Bronchial epithelial cell (primary cell): ENCODE measurements at regions not wholly inside any gene's neighbourhood (a gene's known extent, or its start where the extent isn't known, plus 50 kb on each side); places are given as distances from the start of the nearest gene placed in this dataset.
"Not testable (repeated sequence)": the region's sequence is repeated elsewhere in the genome, so short reads cannot be mapped to it uniquely, and the experiment has no call there.

Experiments
- DNase-seq: peaks from one replicate; pipeline ENCODE4 v3.0.0-alpha.2; 2010; ENCODE audit warnings: low read depth
- FAIRE-seq: peaks from 2 replicates; lab custom pipeline; 2011; peaks lifted over from hg19 to GRCh38; lab: Jason Lieb, UNC
- H3K27me3 ChIP-seq: 2 replicates; pipeline ENCODE4 v1.5.1; 2011; ENCODE audit warnings: low read length; ENCODE audit not compliant: control insufficient read depth, insufficient read depth
- H3K36me3 ChIP-seq: 2 replicates; pipeline ENCODE4 v1.5.1; 2011; ENCODE audit warnings: low read length; ENCODE audit not compliant: control insufficient read depth, insufficient read depth
- H3K4me3 ChIP-seq: 2 replicates; pipeline ENCODE4 v1.5.1; 2011; ENCODE audit warnings: mild to moderate bottlenecking, low read depth, low read length, control low read depth
- CTCF ChIP-seq: IDR thresholded peaks from 2 replicates; pipeline ENCODE4 v1.5.1; 2011; ENCODE audit warnings: mild to moderate bottlenecking, moderate library complexity, low read length, control low read depth, inconsistent platforms; ENCODE audit not compliant: insufficient read depth, severe bottlenecking

GRCh38 chr6:61168878-61169277 is 1117.1 kb downstream of the KHDRBS2 start:
- FAIRE-seq, result peak; percentile 72
- Histone ChIP-seq H3K36me3 (no peaks in the 10 kb centered on the region), H3K4me3 (no peak overlapping the region), H3K27me3 (no peaks in the 10 kb centered on the region)
- DNase-seq, result no peak
- TF ChIP-seq CTCF, result no peak

- DNase-seq, H3K4me3 ChIP-seq, H3K27me3 ChIP-seq, H3K36me3 ChIP-seq, FAIRE-seq: not testable (repeated sequence)
Measured at GRCh38 chr6:61149039-61149438, 1137.0 kb downstream of the KHDRBS2 start.

GRCh38 chr6:61142261-61142660 is 1143.8 kb downstream of the KHDRBS2 start:
- H3K4me3 ChIP-seq, H3K27me3 ChIP-seq, H3K36me3 ChIP-seq, DNase-seq: not testable (repeated sequence)
- FAIRE-seq, result peak; percentile 92

- TF ChIP-seq CTCF, result no peak
- no peak for DNase-seq
- Histone ChIP-seq H3K27me3 (no peaks in the 10 kb centered on the region), H3K4me3 (no peak overlapping the region), H3K36me3 (no peaks in the 10 kb centered on the region)
- no peak for FAIRE-seq
Measured at GRCh38 chr6:61134028-61134427, 1152.0 kb downstream of the KHDRBS2 start.

- DNase-seq, H3K27me3 ChIP-seq, FAIRE-seq, H3K36me3 ChIP-seq, H3K4me3 ChIP-seq: not testable (repeated sequence)
Measured at GRCh38 chr6:61114185-61114584, 1171.8 kb downstream of the KHDRBS2 start.

- DNase-seq, H3K36me3 ChIP-seq, H3K27me3 ChIP-seq, H3K4me3 ChIP-seq, FAIRE-seq: not testable (repeated sequence)
Measured at GRCh38 chr6:61107914-61108313, 1178.1 kb downstream of the KHDRBS2 start.

GRCh38 chr6:61103660-61104059 is 1182.4 kb downstream of the KHDRBS2 start:
- FAIRE-seq, result not testable (repeated sequence)

GRCh38 chr6:61100072-61100471 is 1186.0 kb downstream of the KHDRBS2 start:
- Histone ChIP-seq H3K27me3 (no peaks in the 10 kb centered on the region), H3K36me3 (no peaks in the 10 kb centered on the region), H3K4me3 (no peak overlapping the region)
- no peak for DNase-seq
- no peak for TF ChIP-seq CTCF
- no peak for FAIRE-seq

More at GRCh38 chr6:61103660-61104059, 1182.4 kb downstream of the KHDRBS2 start:
- not testable (repeated sequence) for DNase-seq, H3K27me3 ChIP-seq, H3K4me3 ChIP-seq, H3K36me3 ChIP-seq

GRCh38 chr6:61099561-61099960 is 1186.5 kb downstream of the KHDRBS2 start:
- not testable (repeated sequence) for DNase-seq, H3K36me3 ChIP-seq, H3K27me3 ChIP-seq, FAIRE-seq, H3K4me3 ChIP-seq

- not testable (repeated sequence) for H3K4me3 ChIP-seq, FAIRE-seq, H3K36me3 ChIP-seq, H3K27me3 ChIP-seq, DNase-seq
Measured at GRCh38 chr6:61087986-61088385, 1198.0 kb downstream of the KHDRBS2 start.
